A204.1 (cell line): ENCODE measurements at regions not wholly inside any gene's neighbourhood (a gene's known extent, or its start where the extent isn't known, plus 50 kb on each side); places are given as distances from the start of the nearest gene placed in this dataset.

Source experiments
- FAIRE-seq: peaks from 2 replicates; lab custom pipeline; 2012; peaks lifted over from hg19 to GRCh38; lab: Jason Lieb, UNC

DNA sequence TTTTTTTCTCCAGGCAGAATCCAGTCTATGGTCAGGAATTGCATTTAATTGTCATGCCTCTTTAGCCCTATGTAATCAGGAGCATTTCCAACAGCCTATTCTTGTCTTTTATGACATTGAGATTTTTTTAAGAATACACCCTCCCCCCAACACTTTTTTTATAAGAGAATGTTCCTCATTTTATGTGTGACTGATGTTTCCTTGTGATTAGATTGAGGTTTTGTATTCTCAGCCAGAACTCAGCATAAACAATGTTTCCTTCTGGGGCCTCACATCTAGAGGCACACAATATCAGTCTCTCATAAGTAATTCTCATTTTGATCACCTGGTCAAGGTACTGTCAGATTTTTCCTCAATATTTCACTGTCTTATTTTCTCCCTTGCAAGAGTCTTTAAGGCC lies 193.4 kb upstream of the PDE1C start:
- no peak for FAIRE-seq

DNA sequence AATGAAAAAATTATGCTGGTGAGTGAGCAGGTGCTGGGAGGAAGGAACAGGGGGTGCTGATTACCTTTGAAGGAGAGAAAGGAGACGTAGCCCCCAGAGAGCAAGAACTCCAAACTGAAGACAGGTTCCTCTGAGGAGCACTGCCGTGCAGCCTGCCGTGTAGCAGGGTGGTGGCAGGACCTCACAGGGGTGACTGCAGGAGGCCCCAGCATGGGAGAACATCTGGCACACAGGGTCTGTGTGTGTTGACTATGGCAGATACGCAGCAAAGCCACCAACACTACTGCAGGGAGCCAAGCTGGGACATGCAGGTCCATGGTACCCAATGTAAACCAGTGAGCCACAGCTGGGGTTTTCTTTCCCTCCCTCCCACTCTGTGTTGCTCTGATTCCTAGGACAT lies 192.1 kb upstream of the PDE1C start:
- no peak for FAIRE-seq

DNA sequence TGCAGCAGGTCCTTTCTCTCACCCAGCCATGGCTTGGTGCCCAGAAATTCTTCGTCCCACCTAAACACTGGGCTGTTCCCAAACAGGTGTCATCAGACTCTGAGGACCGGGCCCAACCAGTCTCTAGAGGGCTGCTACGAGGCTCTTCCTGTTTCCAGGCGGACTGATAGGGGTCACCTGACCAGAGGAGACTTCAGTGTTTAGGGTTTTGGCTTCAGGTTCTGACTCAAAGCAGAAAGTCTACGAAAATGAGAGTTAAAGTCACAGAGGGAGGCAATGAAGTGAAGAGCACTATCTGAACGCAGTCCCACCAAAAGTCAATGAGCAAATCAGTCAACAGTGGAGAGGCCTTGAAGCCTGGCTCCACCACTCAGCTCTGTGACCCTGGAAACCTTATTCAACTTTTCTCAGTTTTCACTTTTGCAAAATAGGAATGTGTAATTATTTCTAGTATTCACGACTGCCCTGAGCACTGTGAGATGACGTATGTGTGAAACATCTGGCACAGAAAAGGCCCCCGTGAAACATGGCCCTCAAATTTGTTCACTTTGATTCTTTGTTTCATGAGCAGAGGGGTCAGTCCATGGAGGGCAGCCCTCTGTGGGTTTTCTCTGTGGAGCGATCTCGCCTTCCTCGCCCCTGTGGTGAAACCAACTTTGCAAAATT lies 189.9 kb upstream of the PDE1C start:
- no peak for FAIRE-seq

- no peak for FAIRE-seq
These were observed 188.1 kb upstream of the PDE1C start for GRCh38 chr7:32258265-32258664.

DNA sequence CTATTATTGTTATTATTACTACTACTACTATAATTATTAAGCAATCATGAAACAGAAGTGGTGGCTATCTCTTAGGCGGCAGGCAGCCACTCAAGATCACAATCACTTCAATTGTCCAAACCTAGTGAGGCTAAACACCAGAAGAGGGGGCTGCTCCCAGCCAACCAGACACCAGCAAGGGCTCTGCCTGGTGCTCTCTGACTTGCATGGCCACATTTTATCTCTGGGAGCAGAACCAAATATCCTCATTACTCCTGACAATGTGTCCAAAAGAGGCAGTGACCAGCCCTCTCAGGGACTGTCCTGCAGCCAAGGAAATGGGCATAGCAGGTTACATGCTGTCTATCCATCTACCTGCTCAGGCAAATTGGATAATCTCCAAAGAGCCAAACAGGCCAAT lies 187.4 kb upstream of the PDE1C start:
- FAIRE-seq, result no peak

- FAIRE-seq, result no peak
These were observed 186.6 kb upstream of the PDE1C start for GRCh38 chr7:32256811-32257210.

DNA sequence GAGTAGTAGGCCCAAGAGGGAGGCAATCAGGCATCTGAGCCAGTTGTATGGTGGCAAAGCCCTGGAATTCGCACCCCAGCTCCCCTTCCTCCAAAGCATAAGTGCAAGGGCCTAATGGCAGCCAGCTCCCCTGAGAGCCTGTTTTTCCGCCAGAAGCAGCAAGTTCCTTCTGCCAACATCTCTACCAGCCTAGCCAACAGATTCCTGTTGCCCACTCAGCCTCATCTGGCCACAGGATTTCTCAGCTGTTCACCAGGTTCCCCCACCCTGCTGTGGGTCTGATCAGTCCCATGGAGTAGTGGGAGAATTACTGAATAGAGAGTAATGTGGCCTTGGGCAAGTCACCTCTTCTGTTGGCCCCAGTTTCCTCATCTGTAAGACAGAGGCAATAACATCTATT lies 186.2 kb upstream of the PDE1C start:
- FAIRE-seq, result no peak

DNA sequence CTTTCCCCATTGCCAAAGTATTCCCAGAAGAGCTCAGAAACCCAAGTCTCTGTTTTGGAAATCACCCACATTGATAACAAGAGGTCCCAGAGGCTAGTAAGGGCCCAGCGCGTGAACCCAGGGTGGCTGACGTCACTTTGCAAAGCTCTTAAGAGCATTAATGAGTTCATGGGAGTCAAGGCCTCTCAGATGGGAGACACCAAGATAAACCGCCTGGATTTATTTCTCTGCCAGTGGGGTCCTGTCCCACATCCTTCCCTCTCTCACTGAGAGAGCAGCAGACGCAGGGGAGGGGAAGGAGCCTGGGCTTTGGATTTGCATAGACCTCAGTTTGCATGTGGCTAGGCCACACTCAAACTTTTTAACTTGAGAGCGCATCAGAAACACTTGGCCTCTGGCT lies 184.8 kb upstream of the PDE1C start:
- FAIRE-seq, result no peak

GRCh38 chr7:32253299-32253698 lies 183.1 kb upstream of the PDE1C start:
- FAIRE-seq, result no peak

- FAIRE-seq, result no peak
These were observed 181.5 kb upstream of the PDE1C start for GRCh38 chr7:32251659-32252058.

GRCh38 chr7:32250471-32251260 lies 180.5 kb upstream of the PDE1C start:
- FAIRE-seq, result no peak

GRCh38 chr7:32250003-32250402 lies 179.8 kb upstream of the PDE1C start:
- FAIRE-seq, result no peak

GRCh38 chr7:32248522-32248921 lies 178.3 kb upstream of the PDE1C start:
- no peak for FAIRE-seq

DNA sequence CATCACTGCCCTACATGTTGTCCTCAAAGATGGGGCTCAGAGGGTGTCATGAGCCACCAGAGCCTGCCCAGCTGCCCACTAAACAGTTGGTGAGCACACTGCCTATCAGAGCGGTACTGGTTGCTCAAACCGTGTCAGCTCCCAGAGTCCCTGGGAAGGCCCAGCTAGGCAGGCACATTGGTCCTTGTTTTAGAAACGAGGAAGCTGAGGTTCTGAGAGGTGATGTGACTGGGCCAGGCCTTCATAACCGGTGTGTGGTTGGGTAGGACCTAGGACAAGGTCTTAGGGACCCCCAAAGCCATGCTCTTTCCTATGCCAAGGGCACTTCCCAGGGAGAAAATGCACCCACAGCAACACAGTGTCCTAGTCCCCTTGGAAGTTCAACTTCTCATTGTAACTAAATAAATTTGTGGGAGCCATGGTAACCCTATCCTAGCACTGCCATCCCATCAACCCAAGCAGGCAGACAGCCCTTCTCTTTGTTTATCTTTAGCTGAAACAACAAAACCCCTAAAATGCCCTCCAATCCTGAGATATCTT lies 174.7 kb upstream of the PDE1C start:
- FAIRE-seq, result no peak

DNA sequence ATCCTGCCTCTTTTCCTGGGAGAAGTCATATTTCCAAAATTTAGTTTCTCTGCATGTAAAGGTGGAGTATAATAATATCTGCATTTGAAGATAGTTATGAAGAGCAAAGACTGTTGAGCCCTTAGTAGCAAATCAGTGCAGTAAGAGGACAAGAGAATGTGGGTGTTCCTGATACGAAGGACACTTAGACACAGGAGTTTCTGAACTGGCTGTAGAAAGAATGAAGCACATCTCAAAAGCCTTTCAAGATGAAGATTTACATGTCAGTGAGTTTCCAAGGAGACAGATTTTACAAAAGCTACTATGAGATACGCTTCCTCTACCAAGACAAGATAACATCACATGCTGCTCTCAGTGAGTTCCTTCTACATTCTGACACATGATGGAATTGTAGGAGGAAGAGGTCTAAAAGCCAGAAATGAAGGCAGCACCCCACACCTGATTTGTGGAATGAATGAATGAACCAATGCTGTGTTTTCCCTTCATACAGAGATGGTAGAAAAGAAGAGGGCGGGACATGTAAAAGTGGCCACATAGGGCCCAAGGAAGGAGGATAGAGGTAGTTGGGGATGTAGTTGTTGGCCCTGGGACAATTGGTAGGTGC lies 173.6 kb upstream of the PDE1C start:
- FAIRE-seq, result no peak

- no peak for FAIRE-seq
These were observed 172.2 kb upstream of the PDE1C start for GRCh38 chr7:32242436-32242835.

- no peak for FAIRE-seq
These were observed 171.4 kb upstream of the PDE1C start for GRCh38 chr7:32241636-32242035.

- no peak for FAIRE-seq
These were observed 169.6 kb upstream of the PDE1C start for GRCh38 chr7:32239764-32240163.

DNA sequence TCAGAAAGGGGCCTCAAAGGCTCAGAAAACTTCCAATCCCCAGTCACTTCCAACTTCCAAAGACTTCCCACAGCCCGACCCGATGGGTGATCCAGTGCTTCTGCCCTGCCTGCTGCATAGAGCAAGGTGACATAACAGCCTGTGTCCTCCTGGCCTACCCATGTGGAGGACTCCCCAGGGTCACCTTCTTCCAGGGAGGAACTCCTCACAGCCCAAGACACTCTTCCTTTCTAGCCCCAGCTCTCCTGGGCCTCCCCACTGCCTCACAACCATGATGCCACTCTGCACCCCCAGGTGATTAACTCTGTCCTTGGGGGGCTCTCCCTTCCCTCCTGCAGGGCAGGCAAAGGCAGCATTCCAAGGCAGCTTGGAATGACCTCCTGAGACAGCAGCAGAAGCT lies 158.4 kb upstream of the PDE1C start:
- no peak for FAIRE-seq

DNA sequence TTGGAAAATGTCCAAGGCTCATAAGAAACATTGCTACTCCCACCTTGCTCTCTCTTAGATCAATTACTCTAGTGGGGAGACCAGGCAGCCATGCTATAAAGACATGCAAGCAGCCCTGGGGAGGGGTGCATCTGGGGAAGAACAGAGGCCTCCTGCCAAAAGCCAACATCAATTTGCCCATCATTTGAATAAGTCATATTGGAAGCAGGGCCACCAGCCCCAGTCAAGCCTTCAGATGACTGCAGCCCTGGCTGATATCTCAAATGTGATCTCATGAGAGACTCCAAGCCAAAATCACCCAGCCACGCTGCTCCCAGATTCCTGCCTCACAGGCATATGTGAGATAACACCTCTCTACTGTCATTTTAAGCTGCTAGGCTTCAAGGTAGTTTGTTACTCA lies 157.5 kb upstream of the PDE1C start:
- FAIRE-seq, result no peak

DNA sequence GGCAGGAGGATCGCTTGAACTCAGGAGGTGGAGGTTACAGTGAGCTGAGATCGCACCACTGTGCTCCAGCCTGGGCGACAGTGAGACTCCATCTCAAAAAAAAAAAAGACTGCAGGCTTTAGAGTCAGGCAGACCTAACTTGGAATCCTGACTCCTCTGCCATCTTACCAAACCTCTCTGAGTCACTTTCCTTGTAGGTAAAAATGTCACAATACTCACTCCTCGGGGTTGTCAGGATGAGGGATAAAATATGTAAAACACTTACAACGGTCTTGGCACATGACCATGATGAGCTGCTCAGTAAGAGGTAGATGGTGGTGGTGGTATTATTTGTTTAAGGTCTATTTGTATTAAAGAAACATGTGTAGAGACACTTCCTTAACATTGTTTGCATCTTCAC lies 154.1 kb upstream of the PDE1C start:
- no peak for FAIRE-seq

- no peak for FAIRE-seq
These were observed 153.5 kb upstream of the PDE1C start for GRCh38 chr7:32223721-32224120.

DNA sequence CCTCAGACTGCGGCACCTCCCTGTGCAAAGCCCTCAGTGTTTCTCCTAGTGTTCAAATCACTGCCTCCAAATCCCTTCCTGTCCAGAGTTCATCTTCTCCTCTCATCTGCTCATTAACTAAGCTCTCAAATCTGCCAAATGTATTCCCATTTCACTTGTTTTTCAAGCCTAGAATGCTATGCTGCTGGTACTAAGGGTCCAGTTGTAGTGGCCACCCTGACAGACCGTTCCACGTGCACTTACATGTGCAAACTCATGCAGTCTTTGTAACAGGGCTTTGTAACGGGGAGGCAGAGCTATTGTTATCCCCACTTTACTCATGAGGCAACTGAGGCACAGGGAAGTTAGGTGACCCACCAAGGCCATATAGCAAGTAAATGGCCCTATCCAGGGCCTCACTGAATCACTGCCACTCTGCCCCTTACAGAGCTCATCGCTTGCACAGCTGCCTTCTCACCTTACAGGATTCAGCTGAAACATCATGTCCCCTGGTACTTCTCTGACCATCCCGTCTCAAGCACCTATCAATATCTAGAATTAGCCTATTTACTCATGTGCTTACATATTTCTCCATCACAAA lies 153.0 kb upstream of the PDE1C start:
- FAIRE-seq, result no peak
